Panc1 (cell line): ENCODE measurements at regions not wholly inside any gene's neighbourhood (a gene's known extent, or its start where the extent isn't known, plus 50 kb on each side); places are given as distances from the start of the nearest gene placed in this dataset.

Experiments used
- ATAC-seq: fragments of 200-7000 bp; cut with Tn5 transposase; 2 replicates; pipeline ENCODE4 v1.9.1; 2020; ENCODE audit warnings: mild to moderate bottlenecking, moderate library complexity
- BruUV-seq: library from RNA; stranded (reverse); fragments of 400-500 nt; replicated peaks from 2 replicates; lab custom pipeline; 2021; lab: Mats Ljungman, UMichigan
- CTCF ChIA-PET: fragments of 300-600 bp; sonication (Branson Sonifier 250); formaldehyde crosslinking; loops from one replicate; lab custom pipeline; 2022; ENCODE audit warnings: antibody characterized with exemption; lab: Charles Lee
- POLR2A ChIA-PET: fragments of 300-600 bp; sonication (Branson Sonifier 250); formaldehyde crosslinking; loops from one replicate; lab custom pipeline; 2022; ENCODE audit warnings: antibody characterized with exemption; lab: Charles Lee
- DNase-seq: peaks from one replicate; pipeline ENCODE4 v3.0.0-alpha.2; 2010; ENCODE audit warnings: low read depth, low spot score
- H3K27ac ChIP-seq: 2 replicates; pipeline ENCODE4 v1.5.1; 2011; ENCODE audit warnings: mild to moderate bottlenecking, low read length, inconsistent platforms
- H3K27me3 ChIP-seq: fragments of 200-500 bp; sonication (Bioruptor generic); 2 replicates; pipeline ENCODE4 v1.6.0; 2014; ENCODE audit warnings: low read length, inconsistent platforms; ENCODE audit not compliant: control insufficient read depth, insufficient read depth
- H3K36me3 ChIP-seq: fragments of 200-500 bp; sonication (Bioruptor generic); 2 replicates; pipeline ENCODE4 v1.5.1; 2014; ENCODE audit warnings: inconsistent platforms, mild to moderate bottlenecking, low read length, moderate library complexity; ENCODE audit not compliant: control insufficient read depth, insufficient read depth
- H3K4me1 ChIP-seq: 2 replicates; pipeline ENCODE4 v1.5.1; 2011; ENCODE audit warnings: inconsistent platforms, mild to moderate bottlenecking, low read length, moderate library complexity; ENCODE audit not compliant: control insufficient read depth, insufficient read depth
- H3K4me3 ChIP-seq, 2 experiments: 2 replicates each; pipeline ENCODE4 v1.5.1; 2011 to 2012; ENCODE audit warnings: low read depth in 2 of 2, low read length in 2 of 2, mild to moderate bottlenecking in 2 of 2, inconsistent platforms in 1 of 2, moderate library complexity in 1 of 2
- H3K9me3 ChIP-seq: fragments of 200-500 bp; sonication (Bioruptor generic); 2 replicates; pipeline ENCODE4 v1.5.1; 2014; ENCODE audit warnings: low read depth, mild to moderate bottlenecking, inconsistent platforms, low read length, moderate library complexity; ENCODE audit not compliant: control insufficient read depth, insufficient read depth
- CTCF ChIP-seq: fragments of 450-650 bp; IDR thresholded peaks from 2 replicates; pipeline ENCODE4 v1.5.1; 2017; ENCODE audit warnings: mild to moderate bottlenecking
- POLR2AphosphoS5 ChIP-seq: IDR thresholded peaks from 2 replicates; pipeline ENCODE4 v1.6.1; 2012; ENCODE audit warnings: mild to moderate bottlenecking, low read depth, low read length, moderate library complexity
- SIN3A ChIP-seq: IDR thresholded peaks from 2 replicates; pipeline ENCODE4 v1.6.1; 2012; ENCODE audit warnings: low read depth, mild to moderate bottlenecking, low read length, moderate library complexity, borderline replicate concordance; ENCODE audit not compliant: insufficient read depth
- TCF7L2 ChIP-seq: IDR thresholded peaks from 2 replicates; pipeline ENCODE4 v1.6.1; 2011; ENCODE audit warnings: mild to moderate bottlenecking, low read depth, low read length, inconsistent platforms
- in situ Hi-C: cut with HindIII; loops from 2 replicates; pipeline ENCODE4 v1.10.0; 2016; ENCODE audit warnings: low sequenced_read_pairs, low pct_unique_long_range_greater_than_20kb
- intact Hi-C: fragments of 100-400 bp; cut with micrococcal nuclease; formaldehyde crosslinking; loops from one replicate; pipeline ENCODE4 v1.10.0; 2022; ENCODE audit not compliant: unreplicated experiment
- TF ChIP-seq, protein P1 (sequence below), 2 experiments: IDR thresholded peaks; 2 replicates each; pipeline ENCODE4 v1.6.1; 2011 to 2012; ENCODE audit warnings: low read depth in 2 of 2, control low read depth in 1 of 2, low read length in 1 of 2, mild to moderate bottlenecking in 1 of 2, moderate library complexity in 1 of 2; ENCODE audit not compliant: insufficient read depth in 1 of 2

GRCh38 chr4:29756966-29757365, 963.2 kb upstream of the PCDH7 start:
- Histone ChIP-seq H3K4me1 (no peaks in the 10 kb centered on the region), H3K27ac (no peak overlapping the region), H3K36me3 (no peaks in the 10 kb centered on the region), H3K27me3 (no peaks in the 10 kb centered on the region), H3K9me3 (no peaks in the 10 kb centered on the region), H3K4me3 (no peak overlapping the region)
- intact Hi-C loops = no loop called here
- TF ChIP-seq, protein P1, sequence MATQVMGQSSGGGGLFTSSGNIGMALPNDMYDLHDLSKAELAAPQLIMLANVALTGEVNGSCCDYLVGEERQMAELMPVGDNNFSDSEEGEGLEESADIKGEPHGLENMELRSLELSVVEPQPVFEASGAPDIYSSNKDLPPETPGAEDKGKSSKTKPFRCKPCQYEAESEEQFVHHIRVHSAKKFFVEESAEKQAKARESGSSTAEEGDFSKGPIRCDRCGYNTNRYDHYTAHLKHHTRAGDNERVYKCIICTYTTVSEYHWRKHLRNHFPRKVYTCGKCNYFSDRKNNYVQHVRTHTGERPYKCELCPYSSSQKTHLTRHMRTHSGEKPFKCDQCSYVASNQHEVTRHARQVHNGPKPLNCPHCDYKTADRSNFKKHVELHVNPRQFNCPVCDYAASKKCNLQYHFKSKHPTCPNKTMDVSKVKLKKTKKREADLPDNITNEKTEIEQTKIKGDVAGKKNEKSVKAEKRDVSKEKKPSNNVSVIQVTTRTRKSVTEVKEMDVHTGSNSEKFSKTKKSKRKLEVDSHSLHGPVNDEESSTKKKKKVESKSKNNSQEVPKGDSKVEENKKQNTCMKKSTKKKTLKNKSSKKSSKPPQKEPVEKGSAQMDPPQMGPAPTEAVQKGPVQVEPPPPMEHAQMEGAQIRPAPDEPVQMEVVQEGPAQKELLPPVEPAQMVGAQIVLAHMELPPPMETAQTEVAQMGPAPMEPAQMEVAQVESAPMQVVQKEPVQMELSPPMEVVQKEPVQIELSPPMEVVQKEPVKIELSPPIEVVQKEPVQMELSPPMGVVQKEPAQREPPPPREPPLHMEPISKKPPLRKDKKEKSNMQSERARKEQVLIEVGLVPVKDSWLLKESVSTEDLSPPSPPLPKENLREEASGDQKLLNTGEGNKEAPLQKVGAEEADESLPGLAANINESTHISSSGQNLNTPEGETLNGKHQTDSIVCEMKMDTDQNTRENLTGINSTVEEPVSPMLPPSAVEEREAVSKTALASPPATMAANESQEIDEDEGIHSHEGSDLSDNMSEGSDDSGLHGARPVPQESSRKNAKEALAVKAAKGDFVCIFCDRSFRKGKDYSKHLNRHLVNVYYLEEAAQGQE (IDR thresholded peaks at IDR 0.05; ENCODE audit: insufficient read depth in 1 of 2, low read depth in 2 of 2, low read length in 1 of 2) = no peak
- ChIA-PET CTCF (no interaction called here), POLR2A (no interaction called here)
- in situ Hi-C loops = no loop called here
- no peak for ATAC-seq
- no peak for DNase-seq
- BruUV-seq = no TSS peak

- intact Hi-C loops = no loop called here
Measured at GRCh38 chr4:29762151-29762550, 958.0 kb upstream of the PCDH7 start.

More at GRCh38 chr4:29762151-29762550, 958.0 kb upstream of the PCDH7 start:
- TF ChIP-seq, protein P1 (IDR thresholded peaks at IDR 0.05; ENCODE audit: insufficient read depth in 1 of 2, low read depth in 2 of 2, low read length in 1 of 2) = no peak
- TF ChIP-seq CTCF = no peak
- TF ChIP-seq SIN3A = no peak
- no peak for TF ChIP-seq POLR2AphosphoS5
- no peak for TF ChIP-seq TCF7L2
- no TSS peak for BruUV-seq
- Histone ChIP-seq H3K4me3 (no peak overlapping the region), H3K4me1 (no peaks in the 10 kb centered on the region), H3K27me3 (no peaks in the 10 kb centered on the region), H3K27ac (no peak overlapping the region), H3K9me3 (no peaks in the 10 kb centered on the region), H3K36me3 (no peaks in the 10 kb centered on the region)
- in situ Hi-C loops = no loop called here
- POLR2A ChIA-PET = no interaction called here
- no peak for ATAC-seq
- CTCF ChIA-PET = no interaction called here
- DNase-seq = no peak
